Duodenal mucosa (tissue), 2 donors: ENCODE measurements at regions not wholly inside any gene's neighbourhood (a gene's known extent, or its start where the extent isn't known, plus 50 kb on each side); places are given as distances from the start of the nearest gene placed in this dataset.

Experiments
- H3K27ac ChIP-seq: one replicate; pipeline ENCODE4 v1.7.0; 2013; ENCODE audit warnings: low read depth, low read length
- H3K27me3 ChIP-seq, 2 donors: one replicate each; pipeline ENCODE4 v1.7.0; 2013; ENCODE audit warnings: low read length in 2 of 2, control low read depth in 1 of 2; ENCODE audit not compliant: insufficient read depth in 2 of 2, control insufficient read depth in 1 of 2
- H3K36me3 ChIP-seq, 2 donors: one replicate each; pipeline ENCODE4 v1.7.0; 2013; ENCODE audit warnings: low read length in 2 of 2, control low read depth in 1 of 2; ENCODE audit not compliant: insufficient read depth in 2 of 2, control insufficient read depth in 1 of 2
- H3K4me1 ChIP-seq, 2 donors: one replicate each; pipeline ENCODE4 v1.7.0; 2013; ENCODE audit warnings: low read length in 2 of 2, control low read depth in 1 of 2; ENCODE audit not compliant: insufficient read depth in 2 of 2, control insufficient read depth in 1 of 2
- H3K4me3 ChIP-seq, 2 donors: one replicate each; pipeline ENCODE4 v1.7.0; 2013; ENCODE audit warnings: low read length in 2 of 2, low read depth in 1 of 2
- H3K9ac ChIP-seq, 2 donors: one replicate each; pipeline ENCODE4 v1.7.0; 2013; ENCODE audit warnings: low read length in 2 of 2, low read depth in 1 of 2
- H3K9me3 ChIP-seq, 2 donors: one replicate each; pipeline ENCODE4 v1.7.0; 2013; ENCODE audit warnings: low read length in 2 of 2, control low read depth in 1 of 2; ENCODE audit not compliant: control insufficient read depth in 1 of 2

DNA sequence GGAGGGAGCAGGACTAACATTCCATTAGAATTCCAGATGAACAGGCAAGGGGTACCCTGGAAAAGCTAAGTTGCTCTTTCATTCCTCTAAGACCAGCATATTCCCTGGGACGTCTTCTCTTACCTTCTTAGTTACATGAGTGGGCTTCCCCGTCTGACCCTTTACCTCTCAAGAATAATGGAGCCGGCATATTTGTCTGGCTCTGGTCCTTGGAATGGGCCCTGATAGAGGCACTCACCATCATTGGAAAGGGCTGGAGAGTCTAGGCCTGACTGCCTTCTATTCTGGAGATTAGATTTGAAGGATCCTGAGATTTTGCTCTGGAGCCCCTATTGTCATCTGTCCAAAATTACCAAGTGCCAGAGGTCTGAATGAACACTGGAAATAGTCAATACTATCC is 347.5 kb downstream of the MYCN start:
- Histone ChIP-seq H3K27me3 (peaks cover 0 to 5% of the 10 kb centered on the region in 2 donors), H3K36me3 (no peaks in the 10 kb centered on the region), H3K4me1 (no peaks in the 10 kb centered on the region), H3K4me3 (no peak overlapping the region), H3K9me3 (no peaks in the 10 kb centered on the region), H3K27ac (no peak overlapping the region), H3K9ac (no peak overlapping the region)

- Histone ChIP-seq H3K9ac (no peak overlapping the region), H3K4me3 (no peak overlapping the region), H3K27ac (no peak overlapping the region), H3K27me3 (peaks cover 0 to 5% of the 10 kb centered on the region in 2 donors), H3K9me3 (no peaks in the 10 kb centered on the region), H3K4me1 (no peaks in the 10 kb centered on the region), H3K36me3 (no peaks in the 10 kb centered on the region)
Measured at GRCh38 chr2:16287281-16287680, 346.9 kb downstream of the MYCN start.

- Histone ChIP-seq H3K9ac (no peak overlapping the region), H3K4me3 (no peak overlapping the region), H3K9me3 (no peaks in the 10 kb centered on the region), H3K27me3 (peaks cover 0 to 5% of the 10 kb centered on the region in 2 donors), H3K36me3 (no peaks in the 10 kb centered on the region), H3K27ac (no peak overlapping the region), H3K4me1 (no peaks in the 10 kb centered on the region)
Measured at GRCh38 chr2:16285813-16286510, 345.6 kb downstream of the MYCN start.

DNA sequence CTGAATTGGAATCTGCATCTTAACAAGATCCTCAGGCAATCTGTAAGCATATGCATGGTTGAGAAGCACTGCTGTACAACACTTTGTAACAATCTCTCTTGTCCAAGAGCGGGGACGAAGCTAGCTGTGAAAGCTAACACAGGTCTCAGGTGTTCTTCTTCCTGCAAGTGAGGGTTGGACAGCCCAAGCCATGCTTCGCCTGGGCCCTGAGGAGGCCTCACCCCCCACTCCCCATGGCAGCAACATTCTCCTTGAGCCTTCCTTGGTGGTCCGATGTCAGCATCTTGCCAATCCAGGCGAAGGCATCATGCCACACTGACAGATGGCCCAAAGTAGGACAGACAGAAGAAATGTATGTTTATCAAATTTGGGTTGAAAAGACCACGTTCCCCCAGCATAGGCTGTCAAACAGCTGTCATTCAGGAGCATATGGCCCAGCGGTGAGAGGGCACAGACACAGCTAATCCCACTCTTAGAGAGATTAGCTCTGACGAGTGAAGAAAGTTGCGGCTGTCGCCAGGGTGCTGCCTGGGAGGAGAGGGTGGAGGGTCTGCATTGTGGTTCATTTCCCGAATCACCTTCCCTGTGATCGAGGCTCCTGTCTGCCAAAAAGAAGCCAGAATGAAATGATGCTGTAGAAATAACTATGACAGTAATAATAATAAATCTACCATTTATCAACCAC is 344.7 kb downstream of the MYCN start:
- Histone ChIP-seq H3K4me1 (no peaks in the 10 kb centered on the region), H3K27ac (no peak overlapping the region), H3K36me3 (no peaks in the 10 kb centered on the region), H3K4me3 (no peak overlapping the region), H3K27me3 (peaks cover 0 to 5% of the 10 kb centered on the region in 2 donors), H3K9ac (no peak overlapping the region), H3K9me3 (no peaks in the 10 kb centered on the region)

DNA sequence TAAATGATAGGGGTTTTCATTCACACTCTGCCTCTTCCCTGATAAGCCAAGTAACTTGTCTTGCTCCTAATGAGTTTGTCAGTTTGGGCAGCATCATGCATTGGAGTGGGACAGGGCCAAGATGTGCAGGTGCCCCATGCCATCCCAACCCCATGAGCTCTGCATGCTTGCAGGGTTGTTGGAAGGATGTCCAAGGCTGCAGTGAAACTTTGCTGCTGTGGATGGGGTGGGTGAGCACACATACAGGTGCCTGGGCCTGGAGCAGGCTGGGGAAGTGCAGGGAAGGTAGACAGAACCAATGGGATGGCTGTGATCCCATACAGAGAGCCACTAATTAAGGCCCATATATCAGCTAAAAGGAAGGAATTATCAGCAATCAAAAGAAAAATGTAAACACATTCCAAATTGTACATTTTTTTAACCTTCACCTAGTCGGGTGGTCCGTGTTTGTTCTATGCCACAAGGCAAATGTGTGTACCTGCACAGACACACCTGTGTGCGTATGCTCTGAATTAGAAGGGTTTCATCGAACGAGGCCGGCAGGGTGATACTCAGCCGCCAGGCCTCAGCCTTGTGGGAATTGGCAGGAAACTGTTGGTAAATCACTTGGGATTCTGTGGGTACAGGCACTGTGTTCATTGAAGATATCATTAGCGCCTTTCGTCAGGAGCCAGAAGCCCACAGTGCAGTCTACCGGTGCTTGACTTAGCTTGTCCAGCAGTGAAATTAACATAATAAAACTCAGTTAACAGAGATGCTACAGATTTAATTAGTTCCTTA is 342.9 kb downstream of the MYCN start:
- Histone ChIP-seq H3K27ac (no peak overlapping the region), H3K36me3 (no peaks in the 10 kb centered on the region), H3K4me3 (no peak overlapping the region), H3K9ac (no peak overlapping the region), H3K27me3 (peaks cover 0 to 5% of the 10 kb centered on the region in 2 donors), H3K4me1 (no peaks in the 10 kb centered on the region), H3K9me3 (no peaks in the 10 kb centered on the region)

GRCh38 chr2:16282511-16282910 is 342.2 kb downstream of the MYCN start:
- Histone ChIP-seq H3K4me1 (no peaks in the 10 kb centered on the region), H3K9ac (no peak overlapping the region), H3K27ac (no peak overlapping the region), H3K27me3 (peaks cover 0 to 5% of the 10 kb centered on the region in 2 donors), H3K4me3 (no peak overlapping the region), H3K9me3 (no peaks in the 10 kb centered on the region), H3K36me3 (no peaks in the 10 kb centered on the region)

- no peaks in the 10 kb centered on the region for H3K4me1 ChIP-seq
- H3K27ac ChIP-seq = no peak overlapping the region
- H3K9ac ChIP-seq = no peak overlapping the region
- H3K36me3 ChIP-seq = no peaks in the 10 kb centered on the region
- H3K4me3 ChIP-seq = no peak overlapping the region
- no peaks in the 10 kb centered on the region for H3K9me3 ChIP-seq
- peaks cover 0 to 5% of the 10 kb centered on the region in 2 donors for H3K27me3 ChIP-seq
Measured at GRCh38 chr2:16281451-16282335, 341.3 kb downstream of the MYCN start.

DNA sequence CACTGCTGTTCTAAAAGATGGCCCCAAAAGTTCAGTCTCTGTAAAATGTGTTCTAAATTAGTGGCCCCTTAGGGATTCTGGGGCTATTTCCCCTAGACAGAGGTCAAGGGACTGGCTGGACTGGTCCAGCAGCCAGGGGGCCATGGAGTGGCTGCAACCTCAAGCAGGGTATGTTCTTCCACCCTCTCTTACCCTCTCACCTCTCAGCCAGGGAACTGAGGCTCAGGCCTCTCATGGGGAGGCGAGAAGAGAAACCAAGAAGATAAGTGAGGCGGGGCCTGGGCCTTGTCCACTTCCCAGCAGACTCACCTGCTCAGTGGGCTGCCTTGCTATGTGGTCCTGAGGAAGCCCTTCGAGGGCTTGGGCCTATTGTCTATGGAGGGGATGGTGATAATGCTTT is 339.7 kb downstream of the MYCN start:
- H3K9ac ChIP-seq = no peak overlapping the region
- no peaks in the 10 kb centered on the region for H3K4me1 ChIP-seq
- no peaks in the 10 kb centered on the region for H3K27me3 ChIP-seq
- no peaks in the 10 kb centered on the region for H3K36me3 ChIP-seq
- H3K4me3 ChIP-seq = no peak overlapping the region
- H3K27ac ChIP-seq = no peak overlapping the region
- no peaks in the 10 kb centered on the region for H3K9me3 ChIP-seq

DNA sequence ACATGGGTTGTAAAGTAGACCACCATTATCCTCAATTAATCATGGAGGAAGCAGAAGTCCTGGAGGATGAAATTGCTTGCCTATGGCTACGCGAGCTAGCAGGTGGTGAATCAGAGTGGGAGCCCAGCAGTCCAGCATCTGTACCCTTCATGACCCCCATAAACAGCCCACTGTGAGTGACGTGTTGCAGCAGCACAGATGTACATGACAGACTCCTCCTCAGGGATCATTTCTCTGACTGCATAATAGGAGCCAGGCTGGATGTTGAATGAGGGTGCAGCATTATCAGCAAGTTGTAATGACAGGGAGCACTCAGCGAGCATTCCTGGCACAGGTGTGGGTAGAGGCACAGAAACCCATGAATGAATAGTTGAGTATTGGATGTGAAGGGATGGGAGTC is 339.3 kb downstream of the MYCN start:
- Histone ChIP-seq H3K4me3 (no peak overlapping the region), H3K9ac (no peak overlapping the region), H3K36me3 (no peaks in the 10 kb centered on the region), H3K27ac (no peak overlapping the region), H3K9me3 (no peaks in the 10 kb centered on the region), H3K4me1 (no peaks in the 10 kb centered on the region), H3K27me3 (no peaks in the 10 kb centered on the region)
